HEK293 (cell line): ENCODE measurements at regions not wholly inside any gene's neighbourhood (a gene's known extent, or its start where the extent isn't known, plus 50 kb on each side); places are given as distances from the start of the nearest gene placed in this dataset.

Experiments
- KLF9 ChIP-seq: fragments of 450-650 bp; formaldehyde crosslinking; IDR thresholded peaks from 2 replicates; pipeline ENCODE4 v1.5.1; 2016; ENCODE audit warnings: missing biosample characterization, missing genetic modification characterization, low read depth
- PBX3 ChIP-seq: sonication (generic); formaldehyde crosslinking; IDR thresholded peaks from 2 replicates; pipeline ENCODE4 v1.8.1; 2022; ENCODE audit warnings: mild to moderate bottlenecking, moderate library complexity, missing genetic modification reagents
- REST ChIP-seq: fragments of 450-650 bp; formaldehyde crosslinking; IDR thresholded peaks from 2 replicates; pipeline ENCODE4 v1.5.1; 2016; ENCODE audit warnings: missing biosample characterization, missing genetic modification characterization
- ZBTB1 ChIP-seq: fragments of 450-650 bp; formaldehyde crosslinking; IDR thresholded peaks from 2 replicates; pipeline ENCODE4 v1.5.1; 2016; ENCODE audit warnings: missing biosample characterization, missing genetic modification characterization
- ZNF146 ChIP-seq: fragments of 450-650 bp; formaldehyde crosslinking; IDR thresholded peaks from 2 replicates; pipeline ENCODE4 v1.5.1; 2016; ENCODE audit warnings: missing biosample characterization, missing genetic modification characterization
- ZNF280D ChIP-seq: fragments of 450-650 bp; formaldehyde crosslinking; IDR thresholded peaks from 2 replicates; pipeline ENCODE4 v1.5.1; 2016; ENCODE audit warnings: missing biosample characterization, missing genetic modification characterization
- ZNF324 ChIP-seq: fragments of 450-650 bp; formaldehyde crosslinking; IDR thresholded peaks from 2 replicates; pipeline ENCODE4 v1.5.1; 2016; ENCODE audit warnings: missing biosample characterization, missing genetic modification characterization
- ZNF513 ChIP-seq: fragments of 450-650 bp; IDR thresholded peaks from 2 replicates; pipeline ENCODE4 v1.5.1; 2018; ENCODE audit warnings: missing biosample characterization, missing genetic modification characterization
- ZNF529 ChIP-seq: fragments of 450-650 bp; formaldehyde crosslinking; IDR thresholded peaks from 2 replicates; pipeline ENCODE4 v1.5.1; 2017; ENCODE audit warnings: missing genetic modification characterization, missing biosample characterization; ENCODE audit not compliant: insufficient replicate concordance
- ZSCAN16 ChIP-seq: fragments of 450-650 bp; formaldehyde crosslinking; IDR thresholded peaks from 2 replicates; pipeline ENCODE4 v1.5.1; 2016; ENCODE audit warnings: missing biosample characterization, missing genetic modification characterization
- TF ChIP-seq, protein P1 (sequence below): fragments of 450-650 bp; formaldehyde crosslinking; conservative IDR thresholded peaks from 2 replicates; pipeline ENCODE4 v1.5.1; 2016; ENCODE audit warnings: low read depth, missing biosample characterization, missing genetic modification characterization
- TF ChIP-seq, protein P2 (sequence below): fragments of 450-650 bp; formaldehyde crosslinking; IDR thresholded peaks from 2 replicates; pipeline ENCODE4 v1.5.1; 2016; ENCODE audit warnings: missing biosample characterization, missing genetic modification characterization, low read depth
- TF ChIP-seq, protein P3 (sequence below): fragments of 450-650 bp; formaldehyde crosslinking; IDR thresholded peaks from 2 replicates; pipeline ENCODE4 v1.5.1; 2016; ENCODE audit warnings: missing biosample characterization, missing genetic modification characterization

DNA sequence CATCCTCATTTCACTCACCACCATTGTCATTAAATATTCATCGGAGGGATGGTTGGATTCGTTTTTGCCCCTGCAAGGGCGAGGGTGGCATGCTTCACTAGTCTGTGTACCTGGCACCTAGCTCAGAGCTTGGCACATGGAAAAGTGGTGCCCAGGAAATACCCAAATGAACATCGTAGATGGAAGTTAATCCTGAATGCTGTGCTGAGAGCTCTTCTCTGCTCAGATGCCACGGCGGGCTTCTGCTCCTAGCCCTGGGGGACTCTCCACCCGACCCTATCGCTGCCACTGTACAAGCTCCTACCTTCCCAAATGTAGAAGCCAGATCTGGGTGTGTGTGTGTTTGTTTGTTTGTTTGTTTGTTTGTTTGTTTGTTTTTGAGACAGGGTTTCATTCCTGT is 113.0 kb upstream of the ZNF507 start:
- TF ChIP-seq, protein P1, sequence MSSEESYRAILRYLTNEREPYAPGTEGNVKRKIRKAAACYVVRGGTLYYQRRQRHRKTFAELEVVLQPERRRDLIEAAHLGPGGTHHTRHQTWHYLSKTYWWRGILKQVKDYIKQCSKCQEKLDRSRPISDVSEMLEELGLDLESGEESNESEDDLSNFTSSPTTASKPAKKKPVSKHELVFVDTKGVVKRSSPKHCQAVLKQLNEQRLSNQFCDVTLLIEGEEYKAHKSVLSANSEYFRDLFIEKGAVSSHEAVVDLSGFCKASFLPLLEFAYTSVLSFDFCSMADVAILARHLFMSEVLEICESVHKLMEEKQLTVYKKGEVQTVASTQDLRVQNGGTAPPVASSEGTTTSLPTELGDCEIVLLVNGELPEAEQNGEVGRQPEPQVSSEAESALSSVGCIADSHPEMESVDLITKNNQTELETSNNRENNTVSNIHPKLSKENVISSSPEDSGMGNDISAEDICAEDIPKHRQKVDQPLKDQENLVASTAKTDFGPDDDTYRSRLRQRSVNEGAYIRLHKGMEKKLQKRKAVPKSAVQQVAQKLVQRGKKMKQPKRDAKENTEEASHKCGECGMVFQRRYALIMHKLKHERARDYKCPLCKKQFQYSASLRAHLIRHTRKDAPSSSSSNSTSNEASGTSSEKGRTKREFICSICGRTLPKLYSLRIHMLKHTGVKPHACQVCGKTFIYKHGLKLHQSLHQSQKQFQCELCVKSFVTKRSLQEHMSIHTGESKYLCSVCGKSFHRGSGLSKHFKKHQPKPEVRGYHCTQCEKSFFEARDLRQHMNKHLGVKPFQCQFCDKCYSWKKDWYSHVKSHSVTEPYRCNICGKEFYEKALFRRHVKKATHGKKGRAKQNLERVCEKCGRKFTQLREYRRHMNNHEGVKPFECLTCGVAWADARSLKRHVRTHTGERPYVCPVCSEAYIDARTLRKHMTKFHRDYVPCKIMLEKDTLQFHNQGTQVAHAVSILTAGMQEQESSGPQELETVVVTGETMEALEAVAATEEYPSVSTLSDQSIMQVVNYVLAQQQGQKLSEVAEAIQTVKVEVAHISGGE: no peak
- TF ChIP-seq ZNF529 (tag by site-specific recombination) (no peak), ZNF146 (tag by site-specific recombination) (no peak), ZSCAN16 (tag by site-specific recombination) (no peak), ZNF513 (tag by site-specific recombination) (no peak), ZNF324 (tag by site-specific recombination) (no peak), ZBTB1 (tag by site-specific recombination) (no peak), KLF9 (tag by site-specific recombination) (no peak), REST (tag by site-specific recombination) (no peak), ZNF280D (tag by site-specific recombination) (no peak), PBX3 (no peak)
- TF ChIP-seq, protein P2, sequence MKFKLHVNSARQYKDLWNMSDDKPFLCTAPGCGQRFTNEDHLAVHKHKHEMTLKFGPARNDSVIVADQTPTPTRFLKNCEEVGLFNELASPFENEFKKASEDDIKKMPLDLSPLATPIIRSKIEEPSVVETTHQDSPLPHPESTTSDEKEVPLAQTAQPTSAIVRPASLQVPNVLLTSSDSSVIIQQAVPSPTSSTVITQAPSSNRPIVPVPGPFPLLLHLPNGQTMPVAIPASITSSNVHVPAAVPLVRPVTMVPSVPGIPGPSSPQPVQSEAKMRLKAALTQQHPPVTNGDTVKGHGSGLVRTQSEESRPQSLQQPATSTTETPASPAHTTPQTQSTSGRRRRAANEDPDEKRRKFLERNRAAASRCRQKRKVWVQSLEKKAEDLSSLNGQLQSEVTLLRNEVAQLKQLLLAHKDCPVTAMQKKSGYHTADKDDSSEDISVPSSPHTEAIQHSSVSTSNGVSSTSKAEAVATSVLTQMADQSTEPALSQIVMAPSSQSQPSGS (tag by site-specific recombination): no peak
- TF ChIP-seq, protein P3, sequence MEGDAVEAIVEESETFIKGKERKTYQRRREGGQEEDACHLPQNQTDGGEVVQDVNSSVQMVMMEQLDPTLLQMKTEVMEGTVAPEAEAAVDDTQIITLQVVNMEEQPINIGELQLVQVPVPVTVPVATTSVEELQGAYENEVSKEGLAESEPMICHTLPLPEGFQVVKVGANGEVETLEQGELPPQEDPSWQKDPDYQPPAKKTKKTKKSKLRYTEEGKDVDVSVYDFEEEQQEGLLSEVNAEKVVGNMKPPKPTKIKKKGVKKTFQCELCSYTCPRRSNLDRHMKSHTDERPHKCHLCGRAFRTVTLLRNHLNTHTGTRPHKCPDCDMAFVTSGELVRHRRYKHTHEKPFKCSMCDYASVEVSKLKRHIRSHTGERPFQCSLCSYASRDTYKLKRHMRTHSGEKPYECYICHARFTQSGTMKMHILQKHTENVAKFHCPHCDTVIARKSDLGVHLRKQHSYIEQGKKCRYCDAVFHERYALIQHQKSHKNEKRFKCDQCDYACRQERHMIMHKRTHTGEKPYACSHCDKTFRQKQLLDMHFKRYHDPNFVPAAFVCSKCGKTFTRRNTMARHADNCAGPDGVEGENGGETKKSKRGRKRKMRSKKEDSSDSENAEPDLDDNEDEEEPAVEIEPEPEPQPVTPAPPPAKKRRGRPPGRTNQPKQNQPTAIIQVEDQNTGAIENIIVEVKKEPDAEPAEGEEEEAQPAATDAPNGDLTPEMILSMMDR (tag by site-specific recombination): no peak
